Lung (tissue), 11 donors: ENCODE measurements at regions not wholly inside any gene's neighbourhood (a gene's known extent, or its start where the extent isn't known, plus 50 kb on each side); places are given as distances from the start of the nearest gene placed in this dataset.

Experiments
- ATAC-seq: fragments of 200-7000 bp; cut with Tn5 transposase; one replicate; pipeline ENCODE4 v1.9.1; 2020; ENCODE audit warnings: moderate number of reproducible peaks; ENCODE audit not compliant: insufficient read depth, low FRiP score
- DNase-seq, 3 donors: peaks; one replicate each; pipeline ENCODE4 v3.0.0-alpha.2; 2013 to 2017
- H3K27ac ChIP-seq, 2 donors: one replicate each; pipeline ENCODE4 v1.5.1; 2013; ENCODE audit warnings: mild to moderate bottlenecking in 2 of 2, moderate library complexity in 2 of 2, control low read depth in 1 of 2, inconsistent platforms in 1 of 2, low read depth in 1 of 2, low read length in 1 of 2
- H3K27me3 ChIP-seq, 3 donors: one replicate each; pipeline ENCODE4 v1.5.1; 2013; ENCODE audit warnings: low read length in 2 of 3; ENCODE audit not compliant: control insufficient read depth in 3 of 3, insufficient read depth in 3 of 3
- H3K36me3 ChIP-seq, 4 donors: one replicate each; pipeline ENCODE4 v1.5.1; 2013; ENCODE audit warnings: low read length in 4 of 4, mild to moderate bottlenecking in 1 of 4, moderate library complexity in 1 of 4; ENCODE audit not compliant: control insufficient read depth in 4 of 4, insufficient read depth in 4 of 4
- H3K4me1 ChIP-seq, 5 donors: one replicate each; pipeline ENCODE4 v1.5.1; 2013; ENCODE audit warnings: low read length in 5 of 5, mild to moderate bottlenecking in 2 of 5, moderate library complexity in 1 of 5; ENCODE audit not compliant: control insufficient read depth in 5 of 5, insufficient read depth in 5 of 5
- H3K4me3 ChIP-seq: one replicate; pipeline ENCODE4 v1.5.1; 2013; ENCODE audit warnings: mild to moderate bottlenecking, control low read depth, moderate library complexity
- H3K9ac ChIP-seq, 2 donors: one replicate each; pipeline ENCODE4 v1.5.1; 2013; ENCODE audit warnings: low read length in 2 of 2, control low read depth in 1 of 2; ENCODE audit not compliant: insufficient read depth in 1 of 2
- H3K9me3 ChIP-seq, 4 donors: one replicate each; pipeline ENCODE4 v1.5.1; 2013; ENCODE audit warnings: low read length in 3 of 4, mild to moderate bottlenecking in 1 of 4, moderate library complexity in 1 of 4; ENCODE audit not compliant: control insufficient read depth in 4 of 4, insufficient read depth in 3 of 4
- WGBS, 2 donors: extraction: QIAGEN DNeasy Blood & Tissue Kit; methylation state at CpG; one replicate each; pipeline ENCODE4 v1.1.7; 2013; 5-methylcytosine and 5-hydroxymethylcytosine counted together
- TF ChIP-seq, protein P1 (sequence below): IDR thresholded peaks from 2 replicates; pipeline ENCODE4 v1.5.1; 2012; ENCODE audit warnings: mild to moderate bottlenecking; ENCODE audit errors: control extremely low read depth, extremely low read depth
- donor health status: control.
- donor health status: control.
- donor health status: Bipolar disorder and iron deficiency.
- donor health status: healthy.
- donor health status: DM: yes; HTN: yes; CAD: no.

DNA sequence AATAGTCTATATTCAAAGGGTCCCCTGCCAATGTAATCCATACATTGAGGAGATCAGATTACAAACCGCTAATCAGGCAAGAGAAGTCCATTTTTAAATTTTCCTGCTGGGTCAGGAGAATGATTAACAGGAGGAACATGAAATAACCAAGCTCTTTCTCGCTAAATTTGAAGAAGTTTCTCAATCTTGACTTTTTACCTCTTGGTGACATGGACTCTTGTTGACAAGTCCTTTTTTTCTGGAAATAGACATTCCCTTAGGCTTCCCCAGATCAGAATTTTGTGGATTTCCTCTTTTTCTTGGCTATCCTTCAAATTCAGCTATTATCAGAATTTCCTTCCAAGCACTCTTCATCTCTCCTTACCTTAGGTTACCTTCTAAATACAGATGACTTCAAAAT, 153.0 kb upstream of the LRATD1 start:
- no peaks in the 10 kb centered on the region for H3K27me3 ChIP-seq
- no peak overlapping the region for H3K27ac ChIP-seq
- TF ChIP-seq, protein P1, sequence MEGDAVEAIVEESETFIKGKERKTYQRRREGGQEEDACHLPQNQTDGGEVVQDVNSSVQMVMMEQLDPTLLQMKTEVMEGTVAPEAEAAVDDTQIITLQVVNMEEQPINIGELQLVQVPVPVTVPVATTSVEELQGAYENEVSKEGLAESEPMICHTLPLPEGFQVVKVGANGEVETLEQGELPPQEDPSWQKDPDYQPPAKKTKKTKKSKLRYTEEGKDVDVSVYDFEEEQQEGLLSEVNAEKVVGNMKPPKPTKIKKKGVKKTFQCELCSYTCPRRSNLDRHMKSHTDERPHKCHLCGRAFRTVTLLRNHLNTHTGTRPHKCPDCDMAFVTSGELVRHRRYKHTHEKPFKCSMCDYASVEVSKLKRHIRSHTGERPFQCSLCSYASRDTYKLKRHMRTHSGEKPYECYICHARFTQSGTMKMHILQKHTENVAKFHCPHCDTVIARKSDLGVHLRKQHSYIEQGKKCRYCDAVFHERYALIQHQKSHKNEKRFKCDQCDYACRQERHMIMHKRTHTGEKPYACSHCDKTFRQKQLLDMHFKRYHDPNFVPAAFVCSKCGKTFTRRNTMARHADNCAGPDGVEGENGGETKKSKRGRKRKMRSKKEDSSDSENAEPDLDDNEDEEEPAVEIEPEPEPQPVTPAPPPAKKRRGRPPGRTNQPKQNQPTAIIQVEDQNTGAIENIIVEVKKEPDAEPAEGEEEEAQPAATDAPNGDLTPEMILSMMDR: no peak
- no peaks in the 10 kb centered on the region for H3K4me1 ChIP-seq
- DNase-seq (no peak), ATAC-seq (no peak)
- no peaks in the 10 kb centered on the region for H3K9me3 ChIP-seq
- H3K4me3 ChIP-seq: no peak overlapping the region
- 68 to 69% methylated on average over 2 of the region's 2 CpGs for WGBS, 2 donors
- no peak overlapping the region for H3K9ac ChIP-seq
- no peaks in the 10 kb centered on the region for H3K36me3 ChIP-seq

DNA sequence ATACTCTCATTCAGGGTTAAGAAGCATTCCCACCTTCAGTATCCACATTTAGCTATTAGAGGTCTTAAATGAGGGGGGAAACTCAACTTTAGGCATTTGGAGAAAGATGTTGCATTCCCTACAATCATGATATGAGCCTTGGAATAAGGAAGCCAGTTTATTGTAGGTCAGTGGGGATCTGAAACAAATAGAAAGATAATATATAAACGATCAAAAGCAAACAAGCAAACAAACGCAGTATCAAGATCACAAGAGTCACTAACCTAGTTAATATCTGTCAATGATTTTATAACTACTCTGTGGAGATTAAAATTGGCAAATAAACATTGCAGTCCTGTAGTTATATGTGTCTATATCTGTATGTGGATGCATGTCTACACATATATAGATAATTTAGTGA, 152.4 kb upstream of the LRATD1 start:
- Histone ChIP-seq H3K27me3 (no peaks in the 10 kb centered on the region), H3K36me3 (no peaks in the 10 kb centered on the region), H3K4me1 (no peaks in the 10 kb centered on the region), H3K4me3 (no peak overlapping the region), H3K9ac (no peak overlapping the region), H3K27ac (no peak overlapping the region), H3K9me3 (no peaks in the 10 kb centered on the region)
- TF ChIP-seq, protein P1: no peak
- ATAC-seq (no peak), DNase-seq (no peak)
- 41 to 46% methylated on average over 2 of the region's 2 CpGs for WGBS, 2 donors

DNA sequence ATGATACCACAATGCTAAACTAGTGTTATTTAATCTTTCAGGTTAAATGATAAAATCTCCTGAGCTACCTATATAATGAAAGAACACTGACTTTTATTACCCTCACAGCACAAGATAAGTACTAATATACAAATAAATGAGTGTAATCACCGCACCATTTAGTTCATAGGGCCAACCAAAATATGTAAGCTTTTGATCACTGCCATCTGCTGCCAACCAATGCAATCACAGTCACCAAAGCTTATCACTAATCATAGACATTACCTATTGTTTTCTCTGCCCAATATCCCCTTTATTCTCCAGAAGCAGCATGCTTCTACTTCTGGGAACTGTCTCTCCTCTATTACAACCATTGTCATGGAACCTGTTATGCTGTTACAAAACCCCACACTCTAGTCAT, 151.6 kb upstream of the LRATD1 start:
- Histone ChIP-seq H3K27me3 (no peaks in the 10 kb centered on the region), H3K27ac (no peak overlapping the region), H3K36me3 (no peaks in the 10 kb centered on the region), H3K9me3 (no peaks in the 10 kb centered on the region), H3K4me3 (no peak overlapping the region), H3K9ac (no peak overlapping the region), H3K4me1 (no peaks in the 10 kb centered on the region)
- ATAC-seq (no peak), DNase-seq (no peak)
- whole genome bisulfite sequencing, 2 donors: 88 to 90% methylated on average over 1 of the region's 1 CpG
- TF ChIP-seq, protein P1: no peak

DNA sequence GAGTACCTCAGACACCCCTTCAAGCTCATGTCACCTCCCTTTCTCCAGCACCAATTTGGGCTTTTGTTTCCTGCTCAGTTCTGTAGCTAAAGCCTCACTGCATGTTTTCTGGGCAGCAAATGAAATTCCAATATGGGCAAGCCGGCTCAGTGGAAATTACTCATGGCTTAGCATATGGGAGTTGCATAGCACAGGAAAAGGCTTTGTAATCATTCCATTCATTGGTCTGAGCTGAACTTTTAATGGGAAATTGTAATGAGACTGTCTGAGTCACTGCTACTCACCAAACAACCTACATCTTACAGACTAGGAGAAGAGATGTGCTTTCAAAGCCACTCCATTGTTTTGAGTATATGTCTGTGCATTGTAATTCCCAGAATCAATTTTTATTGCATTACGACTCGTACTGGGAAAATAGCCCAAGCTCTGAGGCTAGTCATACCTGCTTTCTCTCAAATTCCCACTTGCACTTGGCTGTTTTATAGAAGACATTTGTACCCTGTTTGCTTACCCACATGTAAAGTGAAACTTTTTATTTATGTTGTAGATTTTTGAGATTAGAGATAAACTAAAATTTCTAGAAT, 139.5 kb upstream of the LRATD1 start:
- Histone ChIP-seq H3K36me3 (no peaks in the 10 kb centered on the region), H3K4me3 (no peak overlapping the region), H3K27ac (no peak overlapping the region), H3K27me3 (no peaks in the 10 kb centered on the region), H3K9me3 (no peaks in the 10 kb centered on the region), H3K4me1 (peaks cover 0 to 2% (median 0%) of the 10 kb centered on the region in 5 donors), H3K9ac (no peak overlapping the region)
- peak in 1 of 3 donors; percentile 3 for DNase-seq
- ATAC-seq: no peak
- TF ChIP-seq, protein P1: no peak
- 75 to 78% methylated on average over 3 of the region's 3 CpGs for WGBS, 2 donors
